Activated naive CD4-positive, alpha-beta T cell treated with anti-CD3 and anti-CD28 coated beads, Interleukin-2, amount 50 U/mL, for 72 hours (primary cell): ENCODE measurements at regions not wholly inside any gene's neighbourhood (a gene's known extent, or its start where the extent isn't known, plus 50 kb on each side); places are given as distances from the start of the nearest gene placed in this dataset.

Experiments used
- ATAC-seq, 2 donors: fragments of 150-1000 bp; cut with Tn5 transposase; 2 replicates each; pipeline ENCODE4 v1.10.0; 2021; ENCODE audit warnings: mild to moderate bottlenecking in 2 of 2, moderate library complexity in 2 of 2
- DNase-seq, 2 donors: peaks; one replicate each; pipeline ENCODE4 v3.0.0; 2021 to 2022; ENCODE audit warnings: low spot score in 2 of 2
- H3K27ac Mint-ChIP-seq, 2 donors: one replicate each; pipeline ENCODE4 v1.8.0; 2022; ENCODE audit warnings: mild to moderate bottlenecking in 2 of 2, mixed read lengths in 2 of 2
- H3K36me3 Mint-ChIP-seq, 2 donors: one replicate each; pipeline ENCODE4 v1.8.0; 2022; ENCODE audit warnings: mixed read lengths in 2 of 2
- H3K9me3 Mint-ChIP-seq, 2 donors: one replicate each; pipeline ENCODE4 v1.8.0; 2022; ENCODE audit warnings: mixed read lengths in 2 of 2

DNA sequence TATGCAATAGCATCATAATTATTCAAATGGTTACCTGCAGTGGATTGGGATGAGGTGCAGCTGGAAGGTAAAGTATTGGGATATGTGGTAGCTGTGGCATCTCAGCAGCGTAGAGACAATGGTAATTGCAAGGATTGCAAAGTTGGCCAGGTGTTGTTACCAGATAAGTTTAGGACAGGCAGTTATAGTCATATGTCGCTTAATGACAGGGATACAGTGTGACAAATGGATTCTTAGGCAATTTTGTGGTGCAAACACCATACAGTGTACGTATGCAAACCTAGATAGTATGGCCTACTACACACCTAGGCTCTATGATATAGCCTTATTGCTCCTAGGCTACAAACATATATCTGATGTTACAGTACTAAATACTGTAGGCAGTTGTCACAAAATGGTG lies 163.5 kb upstream of the LYZL2 start:
- no peak for DNase-seq
- no peak overlapping the region for H3K27ac Mint-ChIP-seq
- ATAC-seq = no peak
- peaks cover 5 to 6% of the 10 kb centered on the region in 2 donors for H3K36me3 Mint-ChIP-seq
- peaks cover 5 to 9% of the 10 kb centered on the region in 2 donors for H3K9me3 Mint-ChIP-seq

DNA sequence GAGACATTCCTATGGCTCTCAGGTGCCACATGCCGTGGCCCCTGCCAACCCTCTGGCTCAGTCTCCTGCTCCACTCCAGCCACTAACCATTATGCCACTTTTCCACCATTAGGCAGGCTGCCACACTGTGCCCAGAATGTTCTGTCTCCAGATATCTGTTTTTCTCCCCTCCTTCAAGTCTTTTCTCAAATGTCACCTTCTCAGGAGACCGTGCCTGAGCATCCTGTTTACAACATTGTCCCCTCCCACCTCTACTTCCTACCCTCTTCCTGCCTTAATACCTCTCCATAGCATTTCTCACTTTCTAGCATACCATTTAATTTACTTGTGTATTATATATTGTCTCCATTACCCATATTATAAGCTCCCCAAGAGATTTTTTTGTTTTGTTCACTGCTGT lies 162.5 kb upstream of the LYZL2 start:
- DNase-seq = no peak
- Mint-ChIP-seq H3K36me3 (peaks cover 5 to 6% of the 10 kb centered on the region in 2 donors), H3K27ac (peak overlapping the region; percentile 81 to 88), H3K9me3 (peaks cover 5% of the 10 kb centered on the region in 2 donors)
- no peak for ATAC-seq

DNA sequence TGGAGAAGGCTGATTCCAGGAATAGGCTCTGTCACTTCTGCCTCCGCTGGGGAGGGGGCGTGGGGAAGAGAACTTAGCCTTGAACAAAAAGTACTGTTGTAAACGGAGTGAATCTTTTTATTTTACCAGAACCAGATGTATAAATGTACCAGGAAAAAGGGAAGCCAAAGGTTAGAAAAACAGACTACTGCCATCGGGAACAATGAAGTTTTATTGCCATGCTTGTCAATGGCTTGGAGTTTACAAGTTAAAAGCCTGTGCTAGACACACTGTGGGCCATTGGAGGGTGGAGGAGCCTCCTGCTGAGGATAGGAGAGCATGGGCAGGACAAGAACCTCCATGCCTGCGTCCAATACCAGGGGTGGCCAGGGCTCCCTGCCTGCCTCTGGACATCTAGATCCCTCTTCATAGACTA lies 161.7 kb upstream of the LYZL2 start:
- ATAC-seq (no peak), DNase-seq (no peak)
- Mint-ChIP-seq H3K9me3 (peaks cover 5% of the 10 kb centered on the region in 2 donors), H3K36me3 (peaks cover 5 to 6% of the 10 kb centered on the region in 2 donors), H3K27ac (peak overlapping the region in 1 of 2 donors; percentile 81)

GRCh38 chr10:30789806-30790205 lies 160.3 kb upstream of the LYZL2 start:
- no peak for ATAC-seq
- DNase-seq = no peak
- peaks cover 5 to 6% of the 10 kb centered on the region in 2 donors for H3K36me3 Mint-ChIP-seq
- peaks cover 5% of the 10 kb centered on the region in 2 donors for H3K9me3 Mint-ChIP-seq
- H3K27ac Mint-ChIP-seq = no peak overlapping the region

- Mint-ChIP-seq H3K9me3 (peaks cover 5% of the 10 kb centered on the region in 2 donors), H3K27ac (no peak overlapping the region), H3K36me3 (peaks cover 5 to 6% of the 10 kb centered on the region in 2 donors)
- ATAC-seq = peak in 1 of 2 donors; percentile 23
- DNase-seq = no peak
These were observed 158.8 kb upstream of the LYZL2 start for GRCh38 chr10:30788307-30788706.

- Mint-ChIP-seq H3K9me3 (peaks cover under 1 to 5% of the 10 kb centered on the region in 2 donors), H3K27ac (no peak overlapping the region), H3K36me3 (peaks cover 5 to 6% of the 10 kb centered on the region in 2 donors)
- ATAC-seq (no peak), DNase-seq (no peak)
These were observed 157.4 kb upstream of the LYZL2 start for GRCh38 chr10:30786906-30787305.

DNA sequence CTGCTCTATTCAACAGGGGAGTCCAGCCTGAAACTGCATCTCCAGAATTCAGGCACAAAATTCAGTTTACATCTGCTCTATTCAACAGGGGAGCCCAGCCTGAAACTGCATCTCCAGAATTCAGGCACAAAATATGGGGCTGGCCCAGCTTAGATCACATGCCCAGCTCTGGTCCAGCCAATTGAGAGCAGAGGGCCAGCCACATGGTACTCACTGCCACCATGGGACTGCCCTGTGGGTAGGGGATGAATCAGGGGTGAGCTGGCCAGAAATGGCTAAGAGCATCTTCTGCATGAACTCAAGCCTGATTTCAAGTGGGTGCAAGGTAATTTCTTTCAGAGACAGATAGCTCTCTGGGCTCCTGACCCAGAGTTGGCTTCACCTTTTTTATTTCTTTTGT lies 156.6 kb upstream of the LYZL2 start:
- peak overlapping the region in 1 of 2 donors; percentile 43 for H3K27ac Mint-ChIP-seq

DNA sequence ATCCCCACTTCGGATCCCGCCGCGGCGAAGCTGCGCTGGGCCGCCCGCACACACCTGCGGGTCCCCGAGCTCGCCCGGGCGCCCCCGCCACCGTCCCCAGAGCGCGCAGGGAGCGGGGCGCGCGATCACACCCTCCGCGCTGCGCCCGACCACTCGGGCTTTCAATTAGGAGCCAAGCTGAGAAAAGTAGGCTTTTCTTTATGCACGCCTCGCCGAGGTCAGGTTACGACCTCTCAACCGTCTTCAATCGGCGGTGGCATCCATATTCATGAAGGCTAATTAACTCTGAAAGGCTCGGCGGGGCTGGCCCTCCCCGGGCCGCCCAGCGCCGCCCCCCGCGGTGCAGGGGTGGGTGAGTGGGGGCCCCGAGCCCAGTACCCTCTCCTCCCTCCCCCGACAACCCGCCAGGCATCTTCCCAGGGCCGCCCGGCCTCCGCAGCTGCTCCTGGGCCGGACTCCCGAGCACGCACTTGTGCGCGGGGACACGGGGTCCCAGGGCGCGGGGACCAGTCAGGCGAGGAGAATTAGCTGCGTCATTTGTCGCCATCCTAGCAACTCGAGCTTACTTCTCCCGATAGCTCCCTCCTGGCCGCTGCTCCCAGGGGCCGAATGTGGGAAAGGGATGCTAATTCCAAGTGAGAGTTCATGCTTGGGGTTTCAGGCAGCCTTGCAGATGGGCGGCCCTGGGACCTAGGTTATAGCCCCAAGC lies 155.5 kb upstream of the LYZL2 start:
- DNase-seq (peak in 1 of 2 donors; percentile 37), ATAC-seq (peak; percentile 31 to 56)
- Mint-ChIP-seq H3K36me3 (peaks cover 0 to 5% of the 10 kb centered on the region in 2 donors), H3K9me3 (peaks cover 0 to 5% of the 10 kb centered on the region in 2 donors), H3K27ac (peak overlapping the region; percentile 52 to 69)

More for the DNA sequence above, 156.6 kb upstream of the LYZL2 start:
- peak in 1 of 2 donors; percentile 80 for ATAC-seq
- H3K9me3 Mint-ChIP-seq = peaks cover 0 to 5% of the 10 kb centered on the region in 2 donors
- no peak for DNase-seq
- peaks cover 5% of the 10 kb centered on the region in 2 donors for H3K36me3 Mint-ChIP-seq

DNA sequence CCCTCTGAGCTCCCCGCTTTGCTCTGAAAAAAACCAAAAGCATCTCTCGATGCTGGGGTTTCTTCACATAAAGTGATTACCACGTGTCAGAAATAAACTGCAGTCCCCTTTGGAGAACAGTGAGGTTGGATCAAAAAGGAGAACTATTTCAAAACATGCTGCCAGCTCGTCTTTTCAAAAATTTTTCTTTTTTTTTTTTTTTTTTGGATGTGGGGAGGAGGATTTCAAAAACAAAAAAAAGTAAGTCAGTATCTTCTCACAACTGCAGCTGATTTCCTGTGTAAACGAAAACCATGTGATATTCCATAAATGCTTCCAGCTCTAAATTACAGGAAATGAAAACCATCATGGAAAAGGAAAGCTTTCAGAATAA lies 155.0 kb upstream of the LYZL2 start:
- peaks cover 0 to under 1% of the 10 kb centered on the region in 2 donors for H3K9me3 Mint-ChIP-seq
- peak overlapping the region; percentile 52 to 69 for H3K27ac Mint-ChIP-seq
- DNase-seq (no peak), ATAC-seq (peak; percentile 6 to 24)
- H3K36me3 Mint-ChIP-seq = peaks cover 0 to under 1% of the 10 kb centered on the region in 2 donors

DNA sequence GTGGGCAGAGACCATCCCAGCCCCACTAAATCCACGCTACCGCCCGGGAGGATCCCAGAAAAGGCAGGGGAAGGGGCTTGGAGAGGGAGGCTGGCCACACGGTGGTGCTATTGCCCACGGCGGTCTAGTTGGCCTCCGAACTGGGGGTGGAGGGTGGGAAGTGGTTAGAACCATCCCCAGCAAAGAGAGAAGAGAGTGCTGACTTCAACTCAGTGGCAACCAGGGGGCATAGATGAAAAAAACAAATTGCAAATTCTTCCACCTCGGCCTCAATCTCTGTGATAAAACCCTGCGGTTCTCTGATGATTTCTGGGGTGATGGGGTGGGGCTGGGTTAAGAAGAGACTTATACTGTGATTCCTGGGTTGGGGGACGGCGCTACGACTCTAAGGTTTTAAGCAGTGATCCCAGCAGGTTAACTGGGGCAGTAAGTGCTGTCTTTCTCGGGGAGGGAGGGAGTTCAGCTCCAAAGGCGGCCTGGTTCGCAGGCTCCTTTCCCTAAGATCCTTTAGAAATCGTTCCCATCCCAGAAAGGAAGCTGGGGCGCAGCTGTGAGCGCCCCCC lies 154.5 kb upstream of the LYZL2 start:
- H3K27ac Mint-ChIP-seq = peak overlapping the region in 1 of 2 donors; percentile 69
- DNase-seq = peak; percentile 72 to 83
- ATAC-seq = peak; percentile 78 to 87

DNA sequence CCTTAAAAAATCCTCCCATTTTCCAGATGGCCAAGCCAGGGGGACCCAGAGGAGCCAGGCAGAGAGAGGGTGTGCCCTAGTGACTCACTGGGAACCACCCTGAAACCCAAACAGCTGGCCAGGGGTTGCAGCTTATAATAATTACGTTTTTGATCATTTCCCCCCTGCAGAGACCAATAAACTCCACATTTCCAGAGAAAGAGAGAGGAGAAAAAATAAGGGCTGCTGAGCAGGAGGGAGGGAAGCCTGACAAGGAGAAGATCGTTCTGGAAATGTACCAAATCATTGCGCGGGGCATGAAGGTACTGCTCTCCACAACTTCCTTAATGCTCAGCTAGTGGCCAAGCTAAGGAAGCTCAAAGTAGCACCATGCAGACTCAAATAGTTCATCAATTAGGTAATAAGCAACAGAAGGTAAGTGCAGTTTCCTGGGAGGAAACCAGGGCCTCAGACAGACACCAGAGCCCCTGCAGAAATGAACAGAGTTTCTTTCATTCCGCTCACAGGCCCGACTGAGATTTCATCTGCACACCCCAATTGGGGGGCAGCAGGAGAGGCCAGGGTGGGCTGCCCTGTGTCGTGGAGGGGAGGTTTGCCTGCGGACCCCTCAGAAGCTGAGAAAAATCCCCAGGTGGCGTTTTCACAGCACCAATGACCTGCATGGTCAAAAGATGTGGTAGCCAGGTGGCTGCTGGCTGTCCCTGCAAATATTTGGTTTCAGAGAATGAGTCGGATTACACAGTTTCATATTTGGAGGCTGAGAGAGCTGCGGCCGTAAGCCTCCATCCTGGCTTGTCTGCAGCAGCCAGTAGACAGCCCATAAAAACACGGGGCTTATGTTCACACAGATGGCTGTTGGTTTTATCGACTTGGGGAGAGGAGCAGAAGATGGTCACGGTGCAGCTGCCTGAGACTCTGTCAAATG lies 153.2 kb upstream of the LYZL2 start:
- Mint-ChIP-seq H3K9me3 (no peaks in the 10 kb centered on the region), H3K27ac (peak overlapping the region in 1 of 2 donors; percentile 69), H3K36me3 (no peaks in the 10 kb centered on the region)
- ATAC-seq = no peak
- DNase-seq = no peak

More for the DNA sequence above, 154.5 kb upstream of the LYZL2 start:
- Mint-ChIP-seq H3K36me3 (no peaks in the 10 kb centered on the region), H3K9me3 (no peaks in the 10 kb centered on the region)

DNA sequence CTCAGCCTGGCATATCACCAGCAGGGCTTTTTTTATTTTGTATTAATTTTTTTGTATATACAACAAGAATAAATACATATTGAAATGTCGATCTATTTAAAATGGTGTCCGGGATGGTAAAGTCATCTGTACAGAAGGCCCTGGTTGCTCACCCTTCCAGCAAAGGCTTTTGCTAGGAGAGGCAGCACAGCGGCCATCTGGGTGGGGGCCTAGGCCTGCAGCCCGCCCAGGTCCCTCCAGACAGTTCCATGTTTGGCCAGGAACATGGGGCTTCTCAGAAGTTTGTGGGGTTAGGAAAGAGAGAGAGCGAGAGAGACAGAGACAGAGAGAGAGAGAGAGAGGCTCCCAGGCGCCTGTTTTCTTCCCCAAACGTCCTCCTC lies 152.6 kb upstream of the LYZL2 start:
- Mint-ChIP-seq H3K9me3 (no peaks in the 10 kb centered on the region), H3K27ac (no peak overlapping the region), H3K36me3 (no peaks in the 10 kb centered on the region)
- no peak for DNase-seq
- no peak for ATAC-seq

DNA sequence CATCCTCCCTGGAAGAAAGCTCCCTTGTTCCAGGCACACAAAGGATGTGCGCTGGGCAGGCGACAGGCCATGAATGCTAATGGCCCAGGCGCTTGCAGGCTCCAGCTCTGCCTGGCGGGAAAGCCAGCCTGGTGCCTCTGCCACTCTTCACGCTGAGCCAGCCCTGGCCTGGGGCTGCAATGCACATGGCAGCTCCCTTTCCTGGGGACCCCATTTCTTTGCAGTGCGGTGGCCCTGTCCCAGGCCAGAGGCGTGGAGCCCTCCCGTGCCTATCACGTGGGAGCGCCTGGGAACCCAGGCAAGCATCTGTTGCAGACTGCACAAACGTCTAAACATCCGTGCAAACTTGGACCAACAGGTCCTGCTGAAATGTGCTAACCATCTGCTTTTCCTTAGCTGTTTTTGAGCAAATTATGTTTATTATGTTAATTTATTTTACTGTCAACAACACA lies 152.1 kb upstream of the LYZL2 start:
- no peaks in the 10 kb centered on the region for H3K9me3 Mint-ChIP-seq
- no peak for ATAC-seq

GRCh38 chr10:30778769-30779168 lies 149.2 kb upstream of the LYZL2 start:
- Mint-ChIP-seq H3K36me3 (no peaks in the 10 kb centered on the region), H3K27ac (peak overlapping the region in 1 of 2 donors; percentile 64), H3K9me3 (no peaks in the 10 kb centered on the region)
- no peak for ATAC-seq
- DNase-seq = no peak

More for the DNA sequence above, 152.1 kb upstream of the LYZL2 start:
- H3K36me3 Mint-ChIP-seq = no peaks in the 10 kb centered on the region
- no peak overlapping the region for H3K27ac Mint-ChIP-seq
- DNase-seq = no peak

GRCh38 chr10:30775779-30776591 lies 146.4 kb upstream of the LYZL2 start:
- no peak for DNase-seq
- no peak overlapping the region for H3K27ac Mint-ChIP-seq
- H3K36me3 Mint-ChIP-seq = peaks cover 5 to 7% of the 10 kb centered on the region in 2 donors
- H3K9me3 Mint-ChIP-seq = peaks cover 0 to 5% of the 10 kb centered on the region in 2 donors
- no peak for ATAC-seq

GRCh38 chr10:30774261-30774660 lies 144.7 kb upstream of the LYZL2 start:
- peaks cover 0 to 5% of the 10 kb centered on the region in 2 donors for H3K9me3 Mint-ChIP-seq
- no peak overlapping the region for H3K27ac Mint-ChIP-seq
- peaks cover 5 to 17% of the 10 kb centered on the region in 2 donors for H3K36me3 Mint-ChIP-seq
- ATAC-seq (no peak), DNase-seq (no peak)
